Epithelial cell of prostate (primary cell): ENCODE measurements at regions not wholly inside any gene's neighbourhood (a gene's known extent, or its start where the extent isn't known, plus 50 kb on each side); places are given as distances from the start of the nearest gene placed in this dataset.
"Not testable (repeated sequence)": the region's sequence is repeated elsewhere in the genome, so short reads cannot be mapped to it uniquely, and the experiment has no call there.

Source experiments
- DNase-seq: peaks from one replicate; pipeline ENCODE4 v3.0.0-alpha.2; 2011; ENCODE audit warnings: low read depth, low spot score
- H3K27ac ChIP-seq: fragments of 450-650 bp; 2 replicates; pipeline ENCODE4 v1.5.1; 2017; ENCODE audit warnings: mild to moderate bottlenecking

GRCh38 chr10:117492504-117492903, 50.0 kb upstream of the EMX2 start:
- no peak for DNase-seq
- no peak overlapping the region for H3K27ac ChIP-seq

GRCh38 chr10:117488004-117488403, 54.5 kb upstream of the EMX2 start:
- H3K27ac ChIP-seq = no peak overlapping the region
- DNase-seq = no peak

GRCh38 chr10:117486606-117487005, 55.9 kb upstream of the EMX2 start:
- no peak for DNase-seq
- H3K27ac ChIP-seq = no peak overlapping the region

GRCh38 chr10:117483056-117483590, 59.4 kb upstream of the EMX2 start:
- no peak overlapping the region for H3K27ac ChIP-seq
- DNase-seq = no peak

- not testable (repeated sequence) for DNase-seq, H3K27ac ChIP-seq
Observed at GRCh38 chr10:117481011-117481410, 61.5 kb upstream of the EMX2 start.

- no peak overlapping the region for H3K27ac ChIP-seq
- DNase-seq = no peak
Observed at GRCh38 chr10:117480097-117480496, 62.4 kb upstream of the EMX2 start.

- DNase-seq = peak; percentile 90
- peak overlapping the region; percentile 25 for H3K27ac ChIP-seq
Observed at GRCh38 chr10:117477961-117478670, 64.4 kb upstream of the EMX2 start.

- peak overlapping the region; percentile 25 for H3K27ac ChIP-seq
- DNase-seq = no peak
Observed at GRCh38 chr10:117477211-117477947, 65.2 kb upstream of the EMX2 start.

GRCh38 chr10:117476716-117477115, 65.8 kb upstream of the EMX2 start:
- no peak overlapping the region for H3K27ac ChIP-seq

GRCh38 chr10:117476281-117476680, 66.3 kb upstream of the EMX2 start:
- DNase-seq = no peak
- no peak overlapping the region for H3K27ac ChIP-seq

More at GRCh38 chr10:117476716-117477115, 65.8 kb upstream of the EMX2 start:
- no peak for DNase-seq

GRCh38 chr10:117472872-117473271, 69.7 kb upstream of the EMX2 start:
- H3K27ac ChIP-seq = no peak overlapping the region
- DNase-seq = no peak

- DNase-seq = no peak
- no peak overlapping the region for H3K27ac ChIP-seq
Observed at GRCh38 chr10:117471344-117471874, 71.1 kb upstream of the EMX2 start.

- no peak overlapping the region for H3K27ac ChIP-seq
- no peak for DNase-seq
Observed at GRCh38 chr10:117470733-117471132, 71.8 kb upstream of the EMX2 start.

GRCh38 chr10:117468665-117469064, 73.9 kb upstream of the EMX2 start:
- no peak for DNase-seq

GRCh38 chr10:117464176-117464575, 78.4 kb upstream of the EMX2 start:
- DNase-seq = no peak
- H3K27ac ChIP-seq = no peak overlapping the region

More at GRCh38 chr10:117468665-117469064, 73.9 kb upstream of the EMX2 start:
- H3K27ac ChIP-seq = no peak overlapping the region

GRCh38 chr10:117463545-117463920, 79.0 kb upstream of the EMX2 start:
- no peak for DNase-seq
- H3K27ac ChIP-seq = no peak overlapping the region

- DNase-seq = no peak
- peak overlapping the region; percentile 65 for H3K27ac ChIP-seq
Observed at GRCh38 chr10:117462816-117463544, 79.6 kb upstream of the EMX2 start.

GRCh38 chr10:117462424-117462792, 80.1 kb upstream of the EMX2 start:
- peak overlapping the region; percentile 65 for H3K27ac ChIP-seq
- no peak for DNase-seq

- DNase-seq = peak; percentile 91
- peak overlapping the region; percentile 65 for H3K27ac ChIP-seq
Observed at GRCh38 chr10:117461766-117462423, 80.7 kb upstream of the EMX2 start.
